ENCODE measurements at regions not wholly inside any gene's neighbourhood (a gene's known extent, or its start where the extent isn't known, plus 50 kb on each side); places are given as distances from the start of the nearest gene placed in this dataset.

DNA sequence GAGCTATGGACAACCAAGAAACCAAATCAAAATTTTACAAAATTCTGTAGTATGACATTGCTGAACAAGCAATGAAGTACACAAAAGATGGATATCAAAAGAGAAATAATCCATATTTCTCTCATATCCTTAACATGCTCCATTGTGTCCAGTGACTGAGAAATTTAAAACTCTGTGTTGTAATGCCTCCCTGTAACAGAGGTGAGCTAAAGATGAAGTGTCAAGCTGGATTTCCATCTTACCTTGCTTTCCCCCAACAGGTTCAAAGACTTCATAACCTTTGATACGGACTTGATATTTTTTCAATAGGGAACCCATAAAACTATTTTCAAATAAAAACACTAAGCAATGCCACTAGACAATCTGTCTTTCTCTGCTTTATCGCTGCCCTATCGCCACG is 95.7 kb upstream of the SERTAD2 start:
- TF ChIP-seq CTCF (conservative IDR thresholded peaks at IDR 0.05; ENCODE audit: control insufficient read depth, insufficient read depth, low read depth, low read length), result no peak
- H3K4me3 ChIP-seq (ENCODE audit: control insufficient read depth, low read depth, low read length), result peak overlapping the region; percentile 86
- DNase-seq (ENCODE audit: low read depth), result no peak

DNA sequence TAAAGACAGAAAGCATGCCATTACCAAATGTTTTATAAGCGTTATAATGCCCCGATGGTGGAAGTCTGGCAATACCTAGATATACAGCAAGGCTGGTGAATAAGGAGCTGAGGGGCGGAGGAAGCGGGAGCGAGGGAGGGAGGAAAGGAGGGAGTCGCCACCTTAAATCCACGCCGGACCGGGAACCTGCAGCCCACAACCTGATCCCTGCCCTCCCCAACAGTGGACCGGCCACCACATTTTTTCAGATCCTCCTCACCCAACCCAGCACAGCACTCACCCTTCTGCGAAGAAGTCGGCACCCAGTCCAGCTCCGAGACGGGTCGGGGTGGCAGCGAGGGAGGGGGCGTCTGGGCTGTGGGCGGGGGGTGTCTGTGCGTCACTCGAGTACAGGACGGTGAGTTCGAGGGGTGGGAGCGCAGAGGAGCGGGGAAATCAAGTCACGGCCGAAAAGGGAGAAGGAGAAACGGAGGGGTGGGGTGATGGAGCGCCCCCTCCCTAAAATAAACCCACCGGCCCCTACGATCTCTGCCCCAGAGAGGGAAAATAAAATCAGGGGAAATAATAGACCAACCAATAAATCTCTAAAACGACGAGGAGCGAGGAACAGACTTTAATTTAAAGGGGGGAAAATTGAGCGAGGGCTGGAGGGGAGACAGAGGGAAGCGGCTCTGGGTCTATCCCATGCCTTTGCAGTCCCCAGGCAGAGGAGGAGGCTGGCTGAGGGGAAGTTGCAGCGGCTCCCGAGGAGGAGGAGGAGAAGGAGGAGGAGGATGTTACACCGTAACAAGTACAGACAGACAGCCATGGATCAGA is 96.5 kb upstream of the SERTAD2 start:
- DNase-seq (ENCODE audit: low read depth), result peak; percentile 49
- TF ChIP-seq CTCF (conservative IDR thresholded peaks at IDR 0.05; ENCODE audit: control insufficient read depth, insufficient read depth, low read depth, low read length), result no peak
- peak overlapping the region; percentile 86 for H3K4me3 ChIP-seq (ENCODE audit: control insufficient read depth, low read depth, low read length)

- peak; percentile 99 for DNase-seq (ENCODE audit: low read depth)
- H3K4me3 ChIP-seq (ENCODE audit: control insufficient read depth, low read depth, low read length), result peak overlapping the region; percentile 86
- TF ChIP-seq CTCF (conservative IDR thresholded peaks at IDR 0.05; ENCODE audit: control insufficient read depth, insufficient read depth, low read depth, low read length), result no peak
These were observed 97.1 kb upstream of the SERTAD2 start for GRCh38 chr2:64750817-64751285.

DNA sequence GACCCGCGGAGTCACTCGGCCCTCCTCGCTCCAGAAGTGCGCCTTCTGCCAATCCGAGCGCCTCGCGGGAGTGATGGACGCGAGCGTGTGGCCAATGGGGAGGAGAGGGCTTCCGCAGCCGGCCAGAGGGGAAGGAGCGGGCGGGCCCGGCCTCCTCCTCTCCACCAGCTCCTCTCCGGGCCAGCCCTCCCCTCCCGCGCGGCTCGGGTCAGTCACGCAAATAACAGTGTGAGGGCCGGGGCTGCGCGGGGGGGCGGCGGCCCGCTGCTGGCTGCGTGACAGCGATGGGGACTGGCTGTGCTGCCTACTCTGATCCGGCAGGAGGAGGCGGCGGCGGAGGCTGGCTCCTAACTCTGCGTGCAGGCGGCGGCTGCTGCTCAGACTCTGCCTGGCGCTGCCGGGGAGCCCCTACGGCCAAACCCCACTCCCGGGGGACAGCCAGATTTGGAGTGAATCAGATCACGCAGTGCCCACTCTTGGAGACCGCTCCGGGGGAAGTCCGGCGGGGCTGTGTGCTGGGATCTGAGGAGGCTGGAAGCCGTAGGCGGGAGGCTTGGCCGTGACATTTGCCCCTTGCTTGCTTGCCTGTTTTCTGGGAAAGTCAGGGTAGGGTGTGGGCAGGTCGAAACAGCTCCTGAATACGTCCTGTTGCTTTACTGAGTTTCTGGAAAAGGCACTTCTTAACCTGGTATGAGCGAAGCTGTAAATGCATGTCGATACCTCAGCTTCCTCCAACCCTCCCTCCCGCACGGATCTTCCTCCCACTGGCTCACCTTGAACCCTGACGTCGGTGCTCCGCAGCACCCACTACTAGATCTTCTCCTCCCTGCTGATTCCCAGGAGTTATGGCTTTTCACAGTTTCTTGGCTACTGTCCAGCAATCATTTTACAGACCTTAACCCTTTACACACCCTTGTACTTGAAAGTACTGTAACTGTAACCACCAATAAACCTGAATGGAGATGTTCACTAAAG is 97.9 kb upstream of the SERTAD2 start:
- DNase-seq (ENCODE audit: low read depth), result no peak

DNA sequence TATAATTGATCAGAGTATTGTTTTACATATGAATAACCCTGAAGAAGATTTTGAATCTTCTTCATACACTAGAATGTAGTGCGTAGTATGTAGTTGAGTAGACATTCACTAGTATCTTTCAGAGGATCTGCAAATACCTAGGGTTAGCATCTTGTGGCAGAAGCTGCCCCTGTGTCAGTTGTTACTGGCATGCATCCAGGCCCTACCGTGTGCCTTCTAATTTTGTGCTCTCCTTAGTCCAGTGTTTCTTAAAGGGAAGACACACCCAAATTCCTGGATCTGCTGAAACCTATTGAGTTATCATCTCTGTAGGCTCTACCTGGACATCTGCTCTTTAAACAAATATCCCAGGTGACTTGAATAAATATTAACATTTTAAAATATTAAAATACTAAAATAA is 99.7 kb upstream of the SERTAD2 start:
- no peak overlapping the region for H3K4me3 ChIP-seq (ENCODE audit: control insufficient read depth, low read depth, low read length)
- DNase-seq (ENCODE audit: low read depth), result no peak
- TF ChIP-seq CTCF (conservative IDR thresholded peaks at IDR 0.05; ENCODE audit: control insufficient read depth, insufficient read depth, low read depth, low read length), result no peak

More for the DNA sequence above, 97.9 kb upstream of the SERTAD2 start:
- no peak for TF ChIP-seq CTCF (conservative IDR thresholded peaks at IDR 0.05; ENCODE audit: control insufficient read depth, insufficient read depth, low read depth, low read length)
- peak overlapping the region; percentile 73 for H3K4me3 ChIP-seq (ENCODE audit: control insufficient read depth, low read depth, low read length)

- DNase-seq (ENCODE audit: low read depth), result no peak
- TF ChIP-seq CTCF (conservative IDR thresholded peaks at IDR 0.05; ENCODE audit: control insufficient read depth, insufficient read depth, low read depth, low read length), result no peak
- H3K4me3 ChIP-seq (ENCODE audit: control insufficient read depth, low read depth, low read length), result no peak overlapping the region
These were observed 100.9 kb upstream of the SERTAD2 start for GRCh38 chr2:64754570-64754969.
